GM13976 (cell line): ENCODE measurements at regions not wholly inside any gene's neighbourhood (a gene's known extent, or its start where the extent isn't known, plus 50 kb on each side); places are given as distances from the start of the nearest gene placed in this dataset.

Source experiments
- DNase-seq: peaks from one replicate; pipeline ENCODE4 v3.0.0; 2012; ENCODE audit warnings: low spot score
- in situ Hi-C: fragments of 300-500 bp; cut with MboI; formaldehyde crosslinking; loops from one replicate; pipeline ENCODE4 v1.12.0; 2022; ENCODE audit warnings: low sequenced_read_pairs, mixed read lengths, inconsistent platforms; ENCODE audit not compliant: unreplicated experiment
- TF ChIP-seq, protein P1 (sequence below): IDR thresholded peaks from 2 replicates; pipeline ENCODE4 v1.5.1; 2012; ENCODE audit warnings: borderline replicate concordance, mild to moderate bottlenecking; ENCODE audit not compliant: insufficient read depth; ENCODE audit errors: extremely low read depth, missing control alignments, control extremely low read depth

DNA sequence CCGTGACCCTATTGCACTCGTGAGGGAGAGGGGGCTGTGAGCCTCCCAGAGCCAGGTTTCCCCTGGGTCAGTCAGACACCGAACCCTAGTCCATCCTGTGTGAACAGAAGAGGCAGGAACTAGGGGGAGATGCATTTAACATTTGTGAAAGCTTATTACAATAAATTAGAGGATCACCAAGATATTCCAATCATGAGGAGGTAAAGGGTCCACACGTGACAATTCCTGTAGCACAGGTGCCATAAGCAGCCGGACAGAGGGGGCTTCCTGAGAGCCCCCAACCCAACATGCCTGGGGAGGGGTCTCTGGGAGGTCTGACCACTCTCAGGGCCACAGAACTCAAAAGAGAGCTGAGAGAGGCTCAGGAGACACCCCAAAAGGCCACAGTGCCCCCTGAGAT is 93.3 kb downstream of the KCNF1 start:
- no peak for DNase-seq
- in situ Hi-C loops, result no loop called here
- TF ChIP-seq, protein P1, sequence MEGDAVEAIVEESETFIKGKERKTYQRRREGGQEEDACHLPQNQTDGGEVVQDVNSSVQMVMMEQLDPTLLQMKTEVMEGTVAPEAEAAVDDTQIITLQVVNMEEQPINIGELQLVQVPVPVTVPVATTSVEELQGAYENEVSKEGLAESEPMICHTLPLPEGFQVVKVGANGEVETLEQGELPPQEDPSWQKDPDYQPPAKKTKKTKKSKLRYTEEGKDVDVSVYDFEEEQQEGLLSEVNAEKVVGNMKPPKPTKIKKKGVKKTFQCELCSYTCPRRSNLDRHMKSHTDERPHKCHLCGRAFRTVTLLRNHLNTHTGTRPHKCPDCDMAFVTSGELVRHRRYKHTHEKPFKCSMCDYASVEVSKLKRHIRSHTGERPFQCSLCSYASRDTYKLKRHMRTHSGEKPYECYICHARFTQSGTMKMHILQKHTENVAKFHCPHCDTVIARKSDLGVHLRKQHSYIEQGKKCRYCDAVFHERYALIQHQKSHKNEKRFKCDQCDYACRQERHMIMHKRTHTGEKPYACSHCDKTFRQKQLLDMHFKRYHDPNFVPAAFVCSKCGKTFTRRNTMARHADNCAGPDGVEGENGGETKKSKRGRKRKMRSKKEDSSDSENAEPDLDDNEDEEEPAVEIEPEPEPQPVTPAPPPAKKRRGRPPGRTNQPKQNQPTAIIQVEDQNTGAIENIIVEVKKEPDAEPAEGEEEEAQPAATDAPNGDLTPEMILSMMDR, result no peak

DNA sequence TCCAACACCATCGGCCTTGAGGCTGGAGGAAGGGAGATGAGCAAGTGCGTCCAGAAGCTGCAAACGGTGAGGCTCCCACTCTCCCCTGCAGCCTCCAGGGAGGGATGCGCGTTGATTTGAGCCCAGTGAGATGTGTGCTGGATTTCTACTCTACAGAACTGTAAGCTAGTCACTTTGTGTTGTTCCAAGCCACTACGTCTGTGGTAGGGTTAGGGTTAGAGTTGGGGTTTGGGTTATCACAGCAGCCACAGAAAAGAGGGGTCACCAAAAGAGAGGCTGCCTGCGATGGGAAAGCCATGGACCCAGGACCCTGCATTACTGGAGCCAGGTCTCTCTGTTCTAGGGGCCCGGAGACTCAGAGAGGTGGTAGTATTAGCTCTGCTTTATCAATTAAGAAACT is 94.5 kb downstream of the KCNF1 start:
- DNase-seq, result no peak
- in situ Hi-C loops, result no loop called here
- TF ChIP-seq, protein P1, result no peak

DNA sequence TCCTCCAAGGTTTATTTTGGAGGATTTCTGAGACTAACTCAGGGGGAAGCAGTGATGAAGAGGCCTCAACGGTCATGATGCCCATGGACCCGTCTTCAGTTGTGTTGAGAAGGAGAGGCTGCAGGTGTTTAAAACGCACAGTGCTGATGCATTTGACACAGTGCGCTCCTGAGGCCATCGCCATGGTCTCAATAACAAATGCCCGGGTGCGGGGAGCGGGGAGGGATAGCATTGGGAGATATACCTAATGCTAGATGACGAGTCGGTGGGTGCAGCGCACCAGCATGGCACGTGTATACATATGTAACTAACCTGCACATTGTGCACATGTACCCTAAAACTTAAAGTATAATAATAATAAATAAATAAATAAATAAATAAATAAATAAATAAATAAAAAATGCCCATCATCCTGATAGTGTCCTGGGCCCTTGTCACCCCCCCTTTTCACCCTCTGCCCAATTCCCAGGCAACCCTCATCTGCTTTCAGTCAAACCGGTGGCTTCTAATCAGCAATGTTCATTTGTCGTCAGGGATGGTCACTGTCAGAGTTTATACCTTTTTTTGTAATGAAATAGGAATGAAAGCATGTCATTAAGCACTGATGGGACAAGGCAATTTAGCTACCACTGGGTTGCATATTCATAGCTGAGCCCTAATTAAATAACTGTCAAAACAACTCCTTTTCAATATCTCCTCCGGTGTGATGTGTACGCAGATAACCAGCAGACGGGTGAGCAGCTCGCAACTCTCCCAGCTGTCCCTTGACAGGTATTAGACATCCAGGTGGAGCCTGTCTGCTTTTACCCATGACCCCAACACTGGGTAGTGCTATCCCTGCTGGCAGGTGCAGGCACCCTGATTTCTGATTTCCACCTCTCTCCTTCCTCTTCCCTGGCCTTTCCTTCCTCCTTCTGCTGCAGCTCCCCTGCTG is 95.9 kb downstream of the KCNF1 start:
- in situ Hi-C loops, result no loop called here
- no peak for DNase-seq
- TF ChIP-seq, protein P1, result no peak

DNA sequence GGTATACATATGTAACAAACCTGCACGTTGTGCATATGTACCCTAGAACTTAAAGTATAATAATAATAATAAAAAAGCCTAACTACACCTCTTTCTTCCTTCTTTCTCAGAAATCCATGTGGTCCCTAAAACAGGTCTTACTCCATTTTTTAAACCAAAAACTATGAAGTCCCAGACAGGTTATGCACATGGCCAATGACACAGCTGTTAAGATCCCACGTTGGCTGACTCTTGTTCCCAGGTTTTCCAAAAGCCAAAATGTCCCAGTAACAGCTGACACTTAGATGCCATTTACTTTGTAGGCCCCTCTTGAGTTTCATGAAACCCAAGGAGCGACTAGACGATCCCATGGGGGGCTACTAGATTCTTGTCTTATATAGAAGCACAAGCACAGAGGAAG is 97.0 kb downstream of the KCNF1 start:
- in situ Hi-C loops, result no loop called here
- TF ChIP-seq, protein P1, result no peak

DNA sequence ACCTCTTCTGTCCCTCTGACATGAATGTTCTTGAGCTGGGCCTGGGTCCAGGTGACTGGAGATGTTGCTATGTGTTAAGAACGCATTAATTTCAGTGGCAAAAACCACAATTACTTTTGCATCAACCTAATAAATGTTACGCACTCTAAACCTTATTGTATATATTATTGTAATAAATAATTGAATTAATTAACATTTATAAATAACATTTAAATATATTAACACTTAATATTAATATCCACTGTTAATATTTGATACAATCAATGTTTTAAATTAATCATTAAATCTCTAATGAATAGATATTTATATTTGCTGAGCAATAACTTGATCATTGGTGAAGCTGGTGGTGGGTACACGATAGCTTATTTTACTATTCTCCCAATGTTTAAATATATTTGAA is 97.4 kb downstream of the KCNF1 start:
- in situ Hi-C loops, result no loop called here
- DNase-seq, result no peak
- TF ChIP-seq, protein P1, result no peak

More for the DNA sequence above, 97.0 kb downstream of the KCNF1 start:
- DNase-seq, result no peak

DNA sequence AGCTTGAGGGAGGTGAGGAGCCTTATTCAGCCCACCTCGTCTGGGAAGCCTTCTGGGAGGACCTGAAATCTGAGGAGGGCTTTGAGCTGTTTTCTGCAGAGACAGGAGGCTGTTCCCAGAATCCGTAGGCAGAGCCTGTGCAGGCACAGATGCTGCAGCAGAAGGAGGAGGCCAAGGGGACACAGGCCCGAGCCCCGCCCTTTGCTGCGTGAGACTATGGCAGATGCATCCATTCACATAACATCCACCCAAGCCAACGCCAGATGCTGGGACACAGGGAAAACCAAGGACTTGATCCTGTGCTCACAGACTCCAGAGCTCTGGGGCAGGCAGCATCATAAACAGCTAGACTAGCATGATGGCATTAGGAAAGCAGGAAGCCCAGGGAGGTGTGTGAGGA is 98.2 kb downstream of the KCNF1 start:
- in situ Hi-C loops, result no loop called here
- no peak for DNase-seq
- TF ChIP-seq, protein P1, result no peak

DNA sequence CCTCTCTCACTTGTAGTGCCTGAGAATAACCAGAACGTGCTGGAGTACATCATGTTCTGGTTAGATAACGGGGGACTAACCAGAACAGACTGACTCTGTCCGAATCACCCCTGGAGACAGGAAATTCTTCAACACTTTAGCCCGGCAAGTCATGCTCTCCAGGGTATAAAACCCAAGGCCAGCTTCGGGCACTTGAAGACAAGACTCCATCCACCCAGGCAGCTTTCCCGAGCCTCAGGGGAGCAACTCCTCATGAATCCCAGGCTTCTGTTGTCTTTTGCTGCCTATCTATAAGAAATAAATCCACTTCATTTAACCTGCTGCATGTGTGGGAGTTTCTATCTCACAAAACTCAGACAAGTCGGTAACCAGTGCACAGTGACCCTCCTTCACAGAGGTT is 99.6 kb downstream of the KCNF1 start:
- TF ChIP-seq, protein P1, result no peak
- DNase-seq, result no peak
- in situ Hi-C loops, result no loop called here
